AG04449 (cell line): ENCODE measurements at regions not wholly inside any gene's neighbourhood (a gene's known extent, or its start where the extent isn't known, plus 50 kb on each side); places are given as distances from the start of the nearest gene placed in this dataset.

ENCODE experiments used
- CTCF ChIA-PET: fragments of 350-600 bp; formaldehyde crosslinking; extraction: SDS; loops from one replicate; lab custom pipeline; 2021; ENCODE audit warnings: antibody characterized with exemption; lab: Yijun Ruan, JAX
- POLR2A ChIA-PET: fragments of 400-600, 350-600 bp; formaldehyde crosslinking; extraction: SDS; loops from one replicate; lab custom pipeline; 2020; ENCODE audit warnings: antibody characterized with exemption, inconsistent platforms; lab: Yijun Ruan, JAX
- DNase-seq: peaks from one replicate; pipeline ENCODE4 v3.0.0-alpha.2; 2010; ENCODE audit warnings: low read depth, low spot score
- H3K4me3 ChIP-seq: 2 replicates; pipeline ENCODE4 v1.5.1; 2011; ENCODE audit warnings: low read depth, mild to moderate bottlenecking, control low read depth, low read length
- CTCF ChIP-seq: IDR thresholded peaks from one replicate; pipeline ENCODE4 v1.5.1; 2011; ENCODE audit warnings: mild to moderate bottlenecking, moderate library complexity, low read length, control low read depth, inconsistent platforms; ENCODE audit not compliant: insufficient read depth; ENCODE audit errors: missing control alignments

DNA sequence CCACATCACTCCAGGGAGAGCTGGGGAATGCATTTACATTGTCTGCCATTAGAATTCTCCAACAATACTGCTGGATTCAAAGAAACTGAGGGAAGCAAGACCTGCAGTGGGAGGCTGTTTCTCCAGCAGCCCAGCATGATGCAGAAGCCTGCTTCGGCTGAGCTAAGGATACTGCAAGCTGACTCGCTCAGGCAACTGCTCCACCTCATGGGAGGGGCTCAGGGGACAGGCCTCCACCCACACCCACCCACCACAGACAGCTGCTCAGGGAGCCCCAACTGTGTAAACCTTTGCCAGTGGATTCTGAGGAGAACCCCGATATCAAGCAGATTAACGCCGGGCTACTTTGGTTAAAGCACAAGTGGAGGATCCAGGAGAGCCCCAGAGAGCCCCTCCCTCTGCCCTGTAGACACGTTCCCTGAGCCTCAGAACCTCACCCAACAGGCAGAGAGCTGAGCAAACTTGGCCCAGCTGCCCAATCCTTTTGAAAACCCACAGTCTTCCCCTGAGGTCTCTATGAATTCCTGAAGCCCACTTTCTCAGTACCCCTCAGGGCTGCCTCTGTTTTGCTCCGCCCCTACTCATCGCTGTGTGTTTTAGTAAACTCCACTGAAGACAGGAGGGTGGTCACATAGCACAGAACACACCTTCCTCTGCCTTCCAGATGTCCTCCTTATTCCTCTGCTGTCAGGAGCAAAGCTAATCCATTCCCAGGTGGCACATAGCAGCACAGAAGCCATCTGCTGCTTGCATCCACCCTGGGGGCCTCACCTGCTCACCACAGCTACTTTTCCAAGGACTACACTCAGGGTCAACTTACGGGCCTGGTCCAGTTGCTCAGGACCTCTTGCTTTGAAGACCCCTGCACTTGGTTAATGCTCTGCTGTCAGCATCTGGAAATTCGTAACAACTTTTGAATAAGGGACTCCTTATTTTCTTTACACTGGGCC, 269.0 kb downstream of the ABHD5 start:
- ChIA-PET CTCF (interaction anchor here (0.5 to 0.8 kb wide), 3 partner anchors 19 to 456 kb away, joined by 3 read pairs; no protein-coding TSS in a partner anchor), POLR2A (no interaction called here)
- TF ChIP-seq CTCF: no peak
- H3K4me3 ChIP-seq: no peak overlapping the region
- DNase-seq: no peak

DNA sequence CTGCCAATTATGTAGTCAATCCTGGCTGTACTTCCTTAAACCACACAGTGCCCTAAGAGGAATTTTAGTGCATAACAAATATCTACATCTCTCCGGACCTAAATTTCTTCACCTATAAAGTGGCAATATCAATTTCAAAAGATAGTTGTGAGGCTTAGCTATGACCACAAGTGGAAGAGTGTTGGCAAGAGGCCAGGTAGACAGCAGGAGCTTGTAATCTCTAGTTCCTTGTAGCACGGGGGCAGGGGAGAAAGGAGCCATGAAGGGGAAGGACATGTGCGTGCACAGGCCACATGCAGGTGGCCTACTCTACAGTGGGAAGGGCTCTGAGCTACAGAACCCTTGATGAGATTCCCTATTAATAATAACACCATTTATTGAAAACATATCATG, 269.7 kb downstream of the ABHD5 start:
- POLR2A ChIA-PET: no interaction called here

GRCh38 chr3:43962043-43962442, 271.3 kb downstream of the ABHD5 start:
- no peak overlapping the region for H3K4me3 ChIP-seq
- ChIA-PET POLR2A (no interaction called here), CTCF (no interaction called here)
- no peak for DNase-seq
- TF ChIP-seq CTCF: no peak

More for the DNA sequence above, 269.7 kb downstream of the ABHD5 start:
- CTCF ChIA-PET: interaction anchor here (0.5 to 0.8 kb wide), 3 partner anchors 18 to 457 kb away, joined by 3 read pairs; no protein-coding TSS in a partner anchor
- H3K4me3 ChIP-seq: no peak overlapping the region
- DNase-seq: no peak
- no peak for TF ChIP-seq CTCF

DNA sequence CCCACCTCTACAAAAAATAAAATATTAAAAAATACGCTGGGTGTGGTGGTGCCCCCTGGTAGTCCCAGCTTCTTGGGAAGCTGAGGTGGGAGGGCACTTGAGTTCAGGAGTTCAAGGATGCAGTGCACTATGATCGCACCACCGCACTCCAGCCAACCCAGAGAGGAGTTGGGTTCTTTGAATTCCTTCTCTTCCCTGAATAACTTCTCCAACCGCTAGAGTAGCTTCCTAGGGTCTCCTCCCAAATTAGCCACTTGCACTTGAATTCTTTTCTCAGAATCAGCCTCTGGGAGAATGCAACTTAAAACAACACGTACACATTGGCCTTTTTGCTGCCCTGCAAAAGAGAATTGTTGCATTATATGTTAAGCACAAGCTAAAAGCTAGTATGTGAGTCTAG, 272.5 kb downstream of the ABHD5 start:
- H3K4me3 ChIP-seq: no peak overlapping the region
- ChIA-PET POLR2A (no interaction called here), CTCF (no interaction called here)
- DNase-seq: no peak
- TF ChIP-seq CTCF: no peak

DNA sequence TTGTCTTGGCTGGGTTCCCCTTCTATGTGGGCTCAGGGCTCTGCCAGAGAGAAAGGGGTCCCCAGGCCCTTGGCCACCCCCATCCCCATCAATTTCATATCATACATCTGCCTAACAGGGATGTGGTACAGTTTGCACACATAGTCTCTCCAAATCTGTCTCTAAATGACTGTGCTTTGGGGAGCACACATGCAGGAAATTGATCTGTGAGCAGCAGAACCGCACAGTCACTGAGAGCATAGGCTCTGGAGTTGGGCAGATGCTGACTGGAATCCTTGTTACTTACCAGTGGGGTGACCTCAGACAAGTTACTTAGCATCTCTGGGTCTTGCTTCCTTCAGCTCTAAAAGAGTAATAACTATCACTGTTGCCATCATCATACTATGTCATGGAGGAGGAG, 273.9 kb downstream of the ABHD5 start:
- no peak for TF ChIP-seq CTCF
- H3K4me3 ChIP-seq: no peak overlapping the region
- no peak for DNase-seq
- POLR2A ChIA-PET: interaction anchor here (0.6 kb wide), 1 partner anchor 12 kb away, joined by 3 read pairs; no protein-coding TSS in a partner anchor
- CTCF ChIA-PET: no interaction called here

DNA sequence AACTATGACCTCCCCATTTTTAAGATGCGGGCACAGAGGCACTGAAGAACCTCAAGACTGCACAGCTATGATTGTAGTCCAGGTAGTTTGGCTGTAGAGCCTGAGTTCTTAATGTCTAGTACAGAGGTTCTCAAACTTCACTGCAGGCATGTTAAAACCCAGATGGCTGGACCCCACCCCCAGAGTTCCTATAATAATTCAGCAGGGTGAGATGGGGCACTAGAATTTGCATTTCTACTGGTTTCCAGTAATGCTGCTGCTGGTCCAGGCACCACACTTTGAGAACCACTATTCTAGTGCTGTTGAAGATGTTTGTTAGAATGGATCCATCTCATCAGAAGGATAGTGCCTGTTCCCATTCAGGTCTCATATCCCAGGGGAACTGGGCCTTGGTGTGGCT, 274.9 kb downstream of the ABHD5 start:
- DNase-seq: no peak
- H3K4me3 ChIP-seq: no peak overlapping the region
- ChIA-PET CTCF (no interaction called here), POLR2A (no interaction called here)
- no peak for TF ChIP-seq CTCF
